H9 (cell line): ENCODE measurements at regions not wholly inside any gene's neighbourhood (a gene's known extent, or its start where the extent isn't known, plus 50 kb on each side); places are given as distances from the start of the nearest gene placed in this dataset.

Source experiments
- DNase-seq: peaks from one replicate; pipeline ENCODE4 v3.0.0-alpha.2; 2017
- H2AFZ ChIP-seq: one replicate; pipeline ENCODE4 v1.6.1; 2013; ENCODE audit warnings: mild to moderate bottlenecking, low read length, control low read depth, moderate library complexity
- H2AK5ac ChIP-seq: 2 replicates; pipeline ENCODE4 v1.6.1; 2013; ENCODE audit warnings: low read length, control low read depth, mixed read lengths; ENCODE audit not compliant: insufficient read length
- H2BK120ac ChIP-seq: one replicate; pipeline ENCODE4 v1.6.1; 2013; ENCODE audit warnings: low read depth, mild to moderate bottlenecking, low read length, control low read depth, inconsistent platforms; ENCODE audit not compliant: poor library complexity, severe bottlenecking
- H2BK12ac ChIP-seq: 2 replicates; pipeline ENCODE4 v1.6.1; 2013; ENCODE audit warnings: low read length, control low read depth, mixed read lengths, low read depth; ENCODE audit not compliant: insufficient read length
- H2BK15ac ChIP-seq: 2 replicates; pipeline ENCODE4 v1.6.1; 2013; ENCODE audit warnings: low read depth, low read length, control low read depth
- H2BK20ac ChIP-seq: one replicate; pipeline ENCODE4 v1.6.1; 2013; ENCODE audit warnings: low read depth, mild to moderate bottlenecking, low read length, control low read depth, inconsistent platforms; ENCODE audit not compliant: poor library complexity, severe bottlenecking
- H2BK5ac ChIP-seq: 2 replicates; pipeline ENCODE4 v1.6.1; 2013; ENCODE audit warnings: low read length, control low read depth, mixed read lengths; ENCODE audit not compliant: insufficient read length
- H3K14ac ChIP-seq: 2 replicates; pipeline ENCODE4 v1.6.1; 2013; ENCODE audit warnings: low read length, control low read depth; ENCODE audit not compliant: insufficient read depth
- H3K18ac ChIP-seq: 2 replicates; pipeline ENCODE4 v1.6.1; 2013; ENCODE audit warnings: low read depth, mild to moderate bottlenecking, mixed read lengths, low read length, control low read depth; ENCODE audit not compliant: insufficient read length
- H3K23ac ChIP-seq: 2 replicates; pipeline ENCODE4 v1.6.1; 2013; ENCODE audit warnings: low read length, control low read depth, mixed read lengths, low read depth; ENCODE audit not compliant: insufficient read length
- H3K23me2 ChIP-seq: 2 replicates; pipeline ENCODE4 v1.6.1; 2013; ENCODE audit warnings: low read depth, mild to moderate bottlenecking, mixed read lengths, low read length, control low read depth; ENCODE audit not compliant: insufficient read length, poor library complexity, severe bottlenecking
- H3K27ac ChIP-seq: 2 replicates; pipeline ENCODE4 v1.5.1; 2013; ENCODE audit warnings: low read length, control low read depth, mixed read lengths, low read depth; ENCODE audit not compliant: insufficient read length
- H3K27me3 ChIP-seq: 2 replicates; pipeline ENCODE4 v1.6.1; 2013; ENCODE audit warnings: low read length, control low read depth, inconsistent platforms; ENCODE audit not compliant: insufficient read depth
- H3K4ac ChIP-seq: 2 replicates; pipeline ENCODE4 v1.6.1; 2013; ENCODE audit warnings: low read depth, mild to moderate bottlenecking, control low read depth, inconsistent platforms, low read length, moderate library complexity
- H3K4me1 ChIP-seq: 2 replicates; pipeline ENCODE4 v1.6.1; 2013; ENCODE audit warnings: low read length, control low read depth, inconsistent platforms; ENCODE audit not compliant: insufficient read depth
- H3K4me2 ChIP-seq: 2 replicates; pipeline ENCODE4 v1.6.1; 2013; ENCODE audit warnings: low read length, control low read depth, mixed read lengths; ENCODE audit not compliant: insufficient read length, insufficient read depth
- H3K56ac ChIP-seq: 2 replicates; pipeline ENCODE4 v1.6.1; 2013; ENCODE audit warnings: low read depth, mild to moderate bottlenecking, mixed read lengths, low read length, control low read depth; ENCODE audit not compliant: insufficient read length
- H3K79me1 ChIP-seq: 2 replicates; pipeline ENCODE4 v1.6.1; 2013; ENCODE audit warnings: low read depth, mild to moderate bottlenecking, moderate library complexity, low read length, control low read depth, inconsistent platforms; ENCODE audit not compliant: insufficient read depth, poor library complexity, severe bottlenecking
- H3K79me2 ChIP-seq: 2 replicates; pipeline ENCODE4 v1.6.1; 2013; ENCODE audit warnings: low read length, control low read depth, inconsistent platforms; ENCODE audit not compliant: insufficient read depth
- H3K9ac ChIP-seq: 2 replicates; pipeline ENCODE4 v1.6.1; 2013; ENCODE audit warnings: low read length, control low read depth, mixed read lengths; ENCODE audit not compliant: insufficient read length; ENCODE audit errors: extremely low read depth
- H3K9me3 ChIP-seq: one replicate; pipeline ENCODE4 v1.6.1; 2013; ENCODE audit warnings: low read depth, low read length, inconsistent platforms; ENCODE audit not compliant: control insufficient read depth
- H3T11ph ChIP-seq: one replicate; pipeline ENCODE4 v1.6.1; 2013; ENCODE audit warnings: mild to moderate bottlenecking, low read length, control low read depth, inconsistent platforms
- H4K20me1 ChIP-seq: one replicate; pipeline ENCODE4 v1.6.1; 2013; ENCODE audit not compliant: control insufficient read depth, insufficient read length, insufficient read depth
- H4K5ac ChIP-seq: 2 replicates; pipeline ENCODE4 v1.6.1; 2013; ENCODE audit warnings: low read depth, mild to moderate bottlenecking, mixed read lengths, low read length, control low read depth; ENCODE audit not compliant: insufficient read length
- H4K8ac ChIP-seq: replicated peaks from 2 replicates; pipeline ENCODE4 v1.6.1; 2013; ENCODE audit warnings: low read length, control low read depth, mixed read lengths, low read depth; ENCODE audit not compliant: insufficient read length
- H4K91ac ChIP-seq: 2 replicates; pipeline ENCODE4 v1.6.1; 2013; ENCODE audit warnings: low read depth, mild to moderate bottlenecking, moderate library complexity, mixed read lengths, low read length, control low read depth; ENCODE audit not compliant: insufficient read length
- H3K27ac Mint-ChIP-seq, 3 experiments: 2 replicates in 2 of 3; 3 replicates in 1 of 3; pipeline ENCODE4 v1.8.0; 2020 to 2021; ENCODE audit warnings: mixed read lengths in 3 of 3, mild to moderate bottlenecking in 1 of 3, moderate library complexity in 1 of 3
- H3K27me3 Mint-ChIP-seq: 2 replicates; pipeline ENCODE4 v1.8.0; 2021; ENCODE audit warnings: low read depth, mild to moderate bottlenecking, moderate library complexity, mixed read lengths
- H3K36me3 Mint-ChIP-seq, 3 experiments: 2 replicates in 2 of 3; 3 replicates in 1 of 3; pipeline ENCODE4 v1.8.0; 2020 to 2021; ENCODE audit warnings: low read depth in 3 of 3, mixed read lengths in 3 of 3; ENCODE audit not compliant: insufficient read depth in 1 of 3
- H3K4me1 Mint-ChIP-seq, 2 experiments: 2 replicates each; pipeline ENCODE4 v1.8.0; 2020; ENCODE audit warnings: mixed read lengths in 2 of 2
- H3K4me3 Mint-ChIP-seq, 2 experiments: 2 replicates in 1 of 2; 3 replicates in 1 of 2; pipeline ENCODE4 v1.8.0; 2020 to 2021; ENCODE audit warnings: mild to moderate bottlenecking in 2 of 2, mixed read lengths in 2 of 2, moderate library complexity in 1 of 2
- H3K9me3 Mint-ChIP-seq, 2 experiments: 2 replicates in 1 of 2; 3 replicates in 1 of 2; pipeline ENCODE4 v1.8.0; 2020; ENCODE audit warnings: mild to moderate bottlenecking in 2 of 2, mixed read lengths in 2 of 2, moderate library complexity in 1 of 2
- WGBS: extraction: QIAGEN DNeasy Blood & Tissue Kit; methylation state at CpG from one replicate; pipeline ENCODE4 v1.1.7; 2013; ENCODE audit warnings: missing lambda C conversion rate, low lambda C conversion rate, mixed read lengths; ENCODE audit not compliant: insufficient read length; ENCODE audit errors: extremely low coverage; 5-methylcytosine and 5-hydroxymethylcytosine counted together
- TF ChIP-seq, protein P1 (sequence below): fragments of 200-600 bp; sonication (generic); conservative IDR thresholded peaks from 3 replicates; pipeline ENCODE4 v1.8.0; 2021; ENCODE audit warnings: antibody characterized with exemption, mild to moderate bottlenecking

DNA sequence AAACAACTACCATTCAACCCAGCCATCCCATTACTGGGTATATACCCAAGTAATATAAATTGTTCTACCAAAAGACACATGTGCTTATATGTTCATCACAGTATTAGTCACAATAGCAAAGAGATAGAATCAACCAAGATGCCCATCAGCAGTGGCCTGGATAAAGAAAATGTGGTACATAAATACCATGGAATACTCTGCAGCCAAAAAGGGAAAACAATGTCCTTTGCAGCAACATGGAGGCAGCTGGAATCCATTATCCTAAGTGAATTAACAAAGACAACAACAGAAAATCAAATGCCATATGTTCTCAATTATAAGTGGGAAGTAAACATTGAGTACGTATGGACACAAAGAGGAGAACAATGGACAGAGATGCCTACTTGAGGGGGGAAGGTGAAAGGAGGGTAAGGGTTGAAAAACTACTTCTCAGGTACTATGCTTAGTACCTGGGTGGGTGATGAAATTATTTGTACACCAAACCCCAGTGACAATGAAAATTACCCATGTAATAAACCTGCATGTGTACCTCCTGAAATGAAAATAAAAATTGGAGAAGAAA is 632.1 kb upstream of the AADAT start:
- no peak overlapping the region for H4K5ac ChIP-seq
- no peaks in the 10 kb centered on the region for H3K9me3 ChIP-seq
- no peak overlapping the region for H4K8ac ChIP-seq
- WGBS, result no CpG with 5 or more reads among the region's 1 CpG
- no peak overlapping the region for H3K27ac Mint-ChIP-seq
- H3K27me3 ChIP-seq, result no peaks in the 10 kb centered on the region
- H3K23ac ChIP-seq, result no peak overlapping the region
- TF ChIP-seq, protein P1, sequence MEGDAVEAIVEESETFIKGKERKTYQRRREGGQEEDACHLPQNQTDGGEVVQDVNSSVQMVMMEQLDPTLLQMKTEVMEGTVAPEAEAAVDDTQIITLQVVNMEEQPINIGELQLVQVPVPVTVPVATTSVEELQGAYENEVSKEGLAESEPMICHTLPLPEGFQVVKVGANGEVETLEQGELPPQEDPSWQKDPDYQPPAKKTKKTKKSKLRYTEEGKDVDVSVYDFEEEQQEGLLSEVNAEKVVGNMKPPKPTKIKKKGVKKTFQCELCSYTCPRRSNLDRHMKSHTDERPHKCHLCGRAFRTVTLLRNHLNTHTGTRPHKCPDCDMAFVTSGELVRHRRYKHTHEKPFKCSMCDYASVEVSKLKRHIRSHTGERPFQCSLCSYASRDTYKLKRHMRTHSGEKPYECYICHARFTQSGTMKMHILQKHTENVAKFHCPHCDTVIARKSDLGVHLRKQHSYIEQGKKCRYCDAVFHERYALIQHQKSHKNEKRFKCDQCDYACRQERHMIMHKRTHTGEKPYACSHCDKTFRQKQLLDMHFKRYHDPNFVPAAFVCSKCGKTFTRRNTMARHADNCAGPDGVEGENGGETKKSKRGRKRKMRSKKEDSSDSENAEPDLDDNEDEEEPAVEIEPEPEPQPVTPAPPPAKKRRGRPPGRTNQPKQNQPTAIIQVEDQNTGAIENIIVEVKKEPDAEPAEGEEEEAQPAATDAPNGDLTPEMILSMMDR, result no peak
- no peak overlapping the region for H2BK15ac ChIP-seq
- H2BK5ac ChIP-seq, result no peak overlapping the region
- H3K4me1 Mint-ChIP-seq, result no peaks in the 10 kb centered on the region
- no peak overlapping the region for H3K27ac ChIP-seq
- H3K14ac ChIP-seq, result no peak overlapping the region
- no peaks in the 10 kb centered on the region for H4K20me1 ChIP-seq
- H2AFZ ChIP-seq, result no peak overlapping the region
- 0 out of 7 replicates have a peak, but pooled peaks cover 0 to 4% (median 0%) of the 10 kb centered on the region in 3 experiments for H3K36me3 Mint-ChIP-seq
- H3K4me3 Mint-ChIP-seq, result no peak overlapping the region
- no peak overlapping the region for H3K18ac ChIP-seq
- H2BK20ac ChIP-seq, result no peak overlapping the region
- H2BK12ac ChIP-seq, result no peak overlapping the region
- H3K4me2 ChIP-seq, result no peak overlapping the region
- H3K79me1 ChIP-seq, result no peaks in the 10 kb centered on the region
- no peak for DNase-seq
- H3K4me1 ChIP-seq, result no peaks in the 10 kb centered on the region
- no peak overlapping the region for H3K9ac ChIP-seq
- H3T11ph ChIP-seq, result no peak overlapping the region
- no peaks in the 10 kb centered on the region for H3K27me3 Mint-ChIP-seq
- H3K23me2 ChIP-seq, result no peaks in the 10 kb centered on the region
- H2AK5ac ChIP-seq, result no peak overlapping the region
- H4K91ac ChIP-seq, result no peak overlapping the region
- no peak overlapping the region for H2BK120ac ChIP-seq
- no peak overlapping the region for H3K4ac ChIP-seq
- peaks cover 3 to 8% of the 10 kb centered on the region in 2 experiments; a peak in 4 of 5 replicates for H3K9me3 Mint-ChIP-seq
- H3K79me2 ChIP-seq, result no peaks in the 10 kb centered on the region
- no peak overlapping the region for H3K56ac ChIP-seq
